NCI-H2171 (cell line): ENCODE measurements at regions not wholly inside any gene's neighbourhood (a gene's known extent, or its start where the extent isn't known, plus 50 kb on each side); places are given as distances from the start of the nearest gene placed in this dataset.
"Not testable (repeated sequence)": the region's sequence is repeated elsewhere in the genome, so short reads cannot be mapped to it uniquely, and the experiment has no call there.

Source experiments
- DNase-seq: peaks from one replicate; lab custom pipeline; 2025; lab: John Stamatoyannopoulos, UW

- no peak for DNase-seq
These were observed 171.3 kb downstream of the RPRM start for GRCh38 chr2:153307223-153307622.

- DNase-seq: peak; percentile 76
These were observed 178.8 kb downstream of the RPRM start for GRCh38 chr2:153299809-153300208.

- DNase-seq: no peak
These were observed 179.3 kb downstream of the RPRM start for GRCh38 chr2:153299217-153299616.

GRCh38 chr2:153294199-153294786 is 184.3 kb downstream of the RPRM start:
- DNase-seq: peak; percentile 90

GRCh38 chr2:153291718-153292117 is 186.8 kb downstream of the RPRM start:
- no peak for DNase-seq

DNA sequence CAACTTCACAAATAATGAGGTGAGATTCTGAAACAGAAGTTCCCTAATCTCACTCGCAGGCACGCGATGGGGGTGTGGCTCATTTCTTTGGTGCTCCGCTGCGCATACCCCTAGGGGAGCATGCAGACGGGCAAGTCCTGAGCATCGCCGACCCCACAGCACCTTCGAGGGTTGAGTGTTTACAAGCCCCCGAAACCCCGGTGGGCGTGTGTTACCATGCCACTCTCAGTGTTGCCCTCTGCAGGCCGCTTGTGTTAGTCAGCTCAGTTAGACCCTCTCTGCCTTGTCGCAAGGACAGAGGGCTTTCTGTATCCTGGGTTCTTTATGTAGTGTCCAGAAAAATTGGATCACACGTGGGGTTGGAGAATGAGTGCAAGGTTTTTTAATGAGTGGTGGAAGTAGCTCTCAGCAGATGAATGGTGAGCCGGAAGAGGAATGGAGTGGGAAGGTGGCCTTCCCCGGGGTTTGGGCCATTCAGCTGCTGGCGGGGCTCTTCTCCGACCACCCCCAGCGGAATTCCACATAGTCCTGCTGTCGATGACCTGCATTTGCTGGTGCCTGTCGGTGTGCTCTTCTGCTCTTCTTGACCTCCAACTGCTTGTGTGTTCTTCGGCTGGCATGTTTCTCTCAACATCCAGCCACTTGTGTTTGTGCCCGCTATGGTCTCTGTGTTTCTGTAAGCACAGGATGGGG is 191.3 kb downstream of the RPRM start:
- no peak for DNase-seq

- DNase-seq: no peak
These were observed 209.6 kb downstream of the RPRM start for GRCh38 chr2:153268941-153269461.

DNA sequence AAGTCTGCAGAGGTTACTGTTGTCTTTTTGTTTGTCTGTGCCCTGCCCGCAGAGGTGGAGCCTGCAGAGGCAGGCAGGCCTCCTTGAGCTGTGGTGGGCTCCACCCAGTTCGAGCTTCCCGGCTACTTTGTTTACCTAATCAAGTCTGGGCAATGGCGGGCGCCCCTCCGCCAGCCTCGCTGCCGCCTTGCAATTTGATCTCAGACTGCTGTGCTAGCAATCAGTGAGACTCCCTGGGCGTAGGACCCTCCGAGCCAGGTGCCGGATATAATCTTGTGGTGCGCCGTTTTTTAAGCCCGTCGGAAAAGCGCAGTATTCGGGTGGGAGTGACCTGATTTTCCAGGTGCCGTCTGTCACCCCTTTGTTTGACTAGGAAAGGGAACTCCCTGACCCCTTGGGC is 221.7 kb downstream of the RPRM start:
- DNase-seq: not testable (repeated sequence)

DNA sequence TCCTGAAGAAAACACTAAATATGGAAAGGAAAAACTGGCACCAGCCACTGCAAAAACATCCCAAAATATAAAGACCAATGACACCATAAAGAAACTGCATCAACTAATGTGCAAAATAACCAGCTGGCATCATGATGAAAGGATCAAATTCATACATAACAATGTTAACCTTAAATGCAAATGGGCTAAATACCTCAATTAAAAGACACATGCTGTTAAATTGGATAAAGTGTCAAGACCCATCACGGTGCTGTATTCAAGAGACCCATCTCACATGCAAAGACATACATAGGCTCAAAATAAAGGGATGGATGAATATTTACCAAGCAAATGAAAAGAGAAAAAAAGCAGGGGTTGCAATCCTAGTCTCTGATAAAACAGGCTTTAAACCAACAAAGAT is 231.9 kb downstream of the RPRM start:
- DNase-seq: not testable (repeated sequence)

- DNase-seq: no peak
These were observed 243.0 kb downstream of the RPRM start for GRCh38 chr2:153235516-153235915.

GRCh38 chr2:153232464-153232863 is 246.1 kb downstream of the RPRM start:
- no peak for DNase-seq

- DNase-seq: peak; percentile 93
These were observed 247.6 kb downstream of the RPRM start for GRCh38 chr2:153230977-153231376.

DNA sequence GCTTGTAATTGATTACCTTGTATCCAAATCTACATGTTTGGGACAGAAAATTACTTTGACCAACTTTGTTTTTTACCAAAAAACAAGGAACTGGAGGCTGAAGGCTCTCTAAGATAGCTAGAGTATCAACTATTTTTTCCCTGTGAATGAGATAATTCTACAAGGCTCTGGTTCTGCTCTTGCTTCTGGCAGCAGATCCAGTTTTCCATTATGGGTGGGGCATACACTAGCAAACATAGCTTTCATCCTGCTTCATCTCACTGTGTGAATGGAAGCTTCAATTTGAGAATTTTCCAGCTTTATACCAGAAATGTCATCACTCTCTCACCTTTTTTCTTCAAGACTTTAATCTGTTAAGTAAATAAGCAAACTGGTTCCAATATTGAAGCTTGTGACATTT is 249.7 kb downstream of the RPRM start:
- DNase-seq: no peak

DNA sequence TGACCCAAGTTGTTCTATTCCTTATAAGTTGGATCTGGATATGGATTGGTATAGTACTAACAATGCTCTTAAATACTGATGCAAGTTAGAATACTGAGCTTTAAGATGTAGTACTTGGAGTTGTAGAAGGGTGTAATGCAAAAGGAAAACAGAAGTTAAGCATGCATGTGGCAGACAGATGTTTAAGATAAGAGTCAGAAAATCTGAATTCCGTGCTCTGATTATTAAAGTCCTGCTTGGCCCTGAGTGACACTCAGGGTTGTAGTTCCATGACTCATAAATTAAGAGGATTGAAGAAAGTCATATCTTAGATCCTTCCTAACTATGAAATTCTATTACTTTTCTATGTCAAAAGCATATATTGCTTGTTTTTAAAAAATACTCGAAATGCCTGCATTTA is 250.6 kb downstream of the RPRM start:
- no peak for DNase-seq

- peak; percentile 86 for DNase-seq
These were observed 256.1 kb downstream of the RPRM start for GRCh38 chr2:153222231-153223165.

- no peak for DNase-seq
These were observed 257.1 kb downstream of the RPRM start for GRCh38 chr2:153221506-153221905.

- no peak for DNase-seq
These were observed 257.5 kb downstream of the RPRM start for GRCh38 chr2:153221087-153221486.

- no peak for DNase-seq
These were observed 259.7 kb downstream of the RPRM start for GRCh38 chr2:153218851-153219250.

DNA sequence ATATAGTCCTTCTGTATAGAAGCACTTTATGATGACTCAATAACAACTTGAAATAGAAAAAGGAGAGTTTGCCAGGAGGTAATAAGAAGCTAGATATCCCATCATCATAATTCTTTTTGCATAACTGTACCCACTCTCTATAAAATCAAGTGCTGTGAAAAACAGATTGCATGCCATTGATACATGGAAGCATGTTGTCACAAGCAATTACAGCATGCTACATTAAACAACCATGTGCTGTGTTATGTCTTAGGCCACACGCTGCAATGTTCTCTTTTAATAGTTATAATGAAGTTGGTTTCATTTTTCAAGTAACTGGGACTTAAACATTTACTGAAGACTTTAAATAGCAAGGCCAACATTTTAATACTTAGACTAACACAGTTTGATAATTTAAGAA is 264.2 kb downstream of the RPRM start:
- DNase-seq: peak; percentile 43

GRCh38 chr2:153213022-153213421 is 265.5 kb downstream of the RPRM start:
- no peak for DNase-seq

- DNase-seq: no peak
These were observed 280.9 kb downstream of the RPRM start for GRCh38 chr2:153197402-153198386.
